ENCODE measurements at regions not wholly inside any gene's neighbourhood (a gene's known extent, or its start where the extent isn't known, plus 50 kb on each side); places are given as distances from the start of the nearest gene placed in this dataset.

GRCh38 chr6:2534406-2535042 is 216.2 kb downstream of the MYLK4 start:
- no peak for DNase-seq

- DNase-seq = no peak
Measured at GRCh38 chr6:2531426-2532215, 219.1 kb downstream of the MYLK4 start.

- DNase-seq = no peak
Measured at GRCh38 chr6:2529211-2529719, 221.5 kb downstream of the MYLK4 start.

- DNase-seq = no peak
Measured at GRCh38 chr6:2528156-2528555, 222.6 kb downstream of the MYLK4 start.

GRCh38 chr6:2526766-2527165 is 224.0 kb downstream of the MYLK4 start:
- no peak for DNase-seq

- DNase-seq = no peak
Measured at GRCh38 chr6:2524090-2524489, 226.6 kb downstream of the MYLK4 start.

GRCh38 chr6:2523061-2523460 is 227.7 kb downstream of the MYLK4 start:
- DNase-seq = no peak

GRCh38 chr6:2522521-2522920 is 228.2 kb downstream of the MYLK4 start:
- no peak for DNase-seq

- DNase-seq = no peak
Measured at GRCh38 chr6:2517855-2518473, 232.8 kb downstream of the MYLK4 start.

GRCh38 chr6:2517401-2517800 is 233.3 kb downstream of the MYLK4 start:
- no peak for DNase-seq

GRCh38 chr6:2516059-2516458 is 234.7 kb downstream of the MYLK4 start:
- no peak for DNase-seq

- DNase-seq = no peak
Measured at GRCh38 chr6:2514965-2515543, 235.7 kb downstream of the MYLK4 start.

- no peak for DNase-seq
Measured at GRCh38 chr6:2512802-2513201, 237.9 kb downstream of the MYLK4 start.

GRCh38 chr6:2510316-2510715 is 240.4 kb downstream of the MYLK4 start:
- DNase-seq = no peak

GRCh38 chr6:2509711-2510110 is 241.0 kb downstream of the MYLK4 start:
- DNase-seq = no peak

GRCh38 chr6:2508071-2508470 is 242.7 kb downstream of the MYLK4 start:
- no peak for DNase-seq

GRCh38 chr6:2507521-2508037 is 243.1 kb downstream of the MYLK4 start:
- no peak for DNase-seq

- no peak for DNase-seq
Measured at GRCh38 chr6:2507016-2507415, 243.7 kb downstream of the MYLK4 start.

- no peak for DNase-seq
Measured at GRCh38 chr6:2505624-2506023, 245.1 kb downstream of the MYLK4 start.

- no peak for DNase-seq
Measured at GRCh38 chr6:2504495-2505064, 246.1 kb downstream of the MYLK4 start.

GRCh38 chr6:2503816-2504494 is 246.8 kb downstream of the MYLK4 start:
- no peak for DNase-seq

- DNase-seq = no peak
Measured at GRCh38 chr6:2502998-2503674, 247.6 kb downstream of the MYLK4 start.

Measured in CD4-positive, alpha-beta T cell treated with Interleukin-21 for 1 hour (primary cell).